ENCODE measurements at regions not wholly inside any gene's neighbourhood (a gene's known extent, or its start where the extent isn't known, plus 50 kb on each side); places are given as distances from the start of the nearest gene placed in this dataset.
"Not testable (repeated sequence)": the region's sequence is repeated elsewhere in the genome, so short reads cannot be mapped to it uniquely, and the experiment has no call there.

GRCh38 chr20:26057135-26057752, 360.6 kb upstream of the ZNF337 start:
- not testable (repeated sequence) for TF ChIP-seq CTCF, POLR2A (IDR thresholded peaks at IDR 0.05)
